Skin epidermis (tissue), 12 donors: ENCODE measurements at regions not wholly inside any gene's neighbourhood (a gene's known extent, or its start where the extent isn't known, plus 50 kb on each side); places are given as distances from the start of the nearest gene placed in this dataset.

ENCODE experiments used
- H3K27ac ChIP-seq, 21 experiments: fragments of 200-600 bp; sonication (generic) in 11 of 21; one replicate each; pipeline ENCODE4 v1.5.0; 2020; ENCODE audit warnings: mild to moderate bottlenecking in 3 of 21, inconsistent platforms in 2 of 21, moderate library complexity in 2 of 21
- H3K4me3 ChIP-seq, 7 experiments: fragments of 200-600 bp; sonication (generic) in 2 of 7; one replicate each; pipeline ENCODE4 v1.5.0; 2020; ENCODE audit warnings: inconsistent platforms in 2 of 7, mild to moderate bottlenecking in 2 of 7, moderate library complexity in 1 of 7

- no peak overlapping the region for H3K4me3 ChIP-seq
- no peak overlapping the region for H3K27ac ChIP-seq
Observed at GRCh38 chr11:69926376-69927050, 107.3 kb upstream of the FGF3 start.

GRCh38 chr11:69928121-69928520 is 108.9 kb upstream of the FGF3 start:
- H3K4me3 ChIP-seq = no peak overlapping the region
- H3K27ac ChIP-seq = no peak overlapping the region

GRCh38 chr11:69928975-69929374 is 109.8 kb upstream of the FGF3 start:
- Histone ChIP-seq H3K4me3 (no peak overlapping the region), H3K27ac (no peak overlapping the region)

GRCh38 chr11:69930081-69931059 is 111.2 kb upstream of the FGF3 start:
- no peak overlapping the region for H3K27ac ChIP-seq

GRCh38 chr11:69931060-69931910 is 112.1 kb upstream of the FGF3 start:
- no peak overlapping the region for H3K27ac ChIP-seq
- no peak overlapping the region for H3K4me3 ChIP-seq

More at GRCh38 chr11:69930081-69931059, 111.2 kb upstream of the FGF3 start:
- H3K4me3 ChIP-seq = no peak overlapping the region

GRCh38 chr11:69931994-69932910 is 113.0 kb upstream of the FGF3 start:
- H3K4me3 ChIP-seq = no peak overlapping the region
- H3K27ac ChIP-seq = no peak overlapping the region

- Histone ChIP-seq H3K4me3 (no peak overlapping the region), H3K27ac (no peak overlapping the region)
Observed at GRCh38 chr11:69934861-69935494, 115.8 kb upstream of the FGF3 start.

GRCh38 chr11:69935941-69936505 is 116.8 kb upstream of the FGF3 start:
- no peak overlapping the region for H3K4me3 ChIP-seq
- H3K27ac ChIP-seq = no peak overlapping the region

GRCh38 chr11:69936771-69937170 is 117.6 kb upstream of the FGF3 start:
- H3K27ac ChIP-seq = no peak overlapping the region
- no peak overlapping the region for H3K4me3 ChIP-seq

- no peak overlapping the region for H3K4me3 ChIP-seq
- no peak overlapping the region for H3K27ac ChIP-seq
Observed at GRCh38 chr11:69938206-69938605, 119.0 kb upstream of the FGF3 start.

GRCh38 chr11:69939551-69940245 is 120.5 kb upstream of the FGF3 start:
- no peak overlapping the region for H3K4me3 ChIP-seq

GRCh38 chr11:69940246-69940610 is 121.0 kb upstream of the FGF3 start:
- H3K4me3 ChIP-seq = no peak overlapping the region
- H3K27ac ChIP-seq = peak overlapping the region in 3 of 21 experiments; percentile 3 to 30 (median 17)

More at GRCh38 chr11:69939551-69940245, 120.5 kb upstream of the FGF3 start:
- peak overlapping the region in 3 of 21 experiments; percentile 3 to 40 (median 17) for H3K27ac ChIP-seq

- no peak overlapping the region for H3K27ac ChIP-seq
- H3K4me3 ChIP-seq = no peak overlapping the region
Observed at GRCh38 chr11:69941546-69942332, 122.5 kb upstream of the FGF3 start.

- no peak overlapping the region for H3K4me3 ChIP-seq
Observed at GRCh38 chr11:69942333-69942820, 123.2 kb upstream of the FGF3 start.

GRCh38 chr11:69943066-69943465 is 123.8 kb upstream of the FGF3 start:
- Histone ChIP-seq H3K27ac (peak overlapping the region in 1 of 21 experiments; percentile 48), H3K4me3 (no peak overlapping the region)

More at GRCh38 chr11:69942333-69942820, 123.2 kb upstream of the FGF3 start:
- H3K27ac ChIP-seq = no peak overlapping the region

GRCh38 chr11:69943506-69943905 is 124.3 kb upstream of the FGF3 start:
- H3K4me3 ChIP-seq = no peak overlapping the region
- H3K27ac ChIP-seq = no peak overlapping the region
